Loucy (cell line): ENCODE measurements at regions not wholly inside any gene's neighbourhood (a gene's known extent, or its start where the extent isn't known, plus 50 kb on each side); places are given as distances from the start of the nearest gene placed in this dataset.

Experiments
- H2AFZ ChIP-seq: fragments of 200-600 bp; sonication (generic); 2 replicates; pipeline ENCODE4 v1.6.0; 2016; ENCODE audit warnings: antibody characterized with exemption, mild to moderate bottlenecking, low read length, moderate library complexity
- H3F3A ChIP-seq: fragments of 200-600 bp; 2 replicates; pipeline ENCODE4 v1.6.0; 2016; ENCODE audit warnings: antibody characterized with exemption, low read depth, mild to moderate bottlenecking
- H3K27me3 ChIP-seq: fragments of 200-600 bp; sonication (generic); 2 replicates; pipeline ENCODE4 v1.6.1; 2014; ENCODE audit warnings: low read length, mild to moderate bottlenecking; ENCODE audit not compliant: insufficient read depth, poor library complexity, severe bottlenecking
- H3K36me3 ChIP-seq: fragments of 200-600 bp; sonication (generic); 2 replicates; pipeline ENCODE4 v1.6.1; 2016; ENCODE audit warnings: low read length; ENCODE audit not compliant: insufficient read depth
- H3K4me1 ChIP-seq: fragments of 200-600 bp; sonication (generic); 2 replicates; pipeline ENCODE4 v1.5.1; 2014; ENCODE audit warnings: low read length, mild to moderate bottlenecking; ENCODE audit not compliant: insufficient read depth, poor library complexity, severe bottlenecking
- H3K4me2 ChIP-seq: fragments of 200-600 bp; sonication (generic); 2 replicates; pipeline ENCODE4 v1.6.0; 2014; ENCODE audit warnings: antibody characterized with exemption, low read length, low read depth, mild to moderate bottlenecking; ENCODE audit not compliant: poor library complexity, severe bottlenecking
- H3K4me3 ChIP-seq: fragments of 200-600 bp; sonication (generic); 2 replicates; pipeline ENCODE4 v1.5.1; 2014; ENCODE audit warnings: low read length, mild to moderate bottlenecking, mixed read lengths; ENCODE audit not compliant: poor library complexity, severe bottlenecking
- H3K79me2 ChIP-seq: fragments of 200-600 bp; sonication (generic); 2 replicates; pipeline ENCODE4 v1.6.1; 2014; ENCODE audit warnings: low read length; ENCODE audit not compliant: insufficient read depth
- H3K9ac ChIP-seq: fragments of 200-600 bp; sonication (generic); 2 replicates; pipeline ENCODE4 v1.6.0; 2014; ENCODE audit warnings: mild to moderate bottlenecking, low read depth, low read length, moderate library complexity; ENCODE audit not compliant: poor library complexity, severe bottlenecking
- H3K9me2 ChIP-seq: fragments of 200-600 bp; sonication (generic); replicated peaks from 2 replicates; pipeline ENCODE4 v1.6.1; 2016; ENCODE audit warnings: low read depth, low read length, mixed read lengths
- H3K9me3 ChIP-seq: fragments of 200-600 bp; sonication (generic); 2 replicates; pipeline ENCODE4 v1.6.1; 2014; ENCODE audit warnings: mild to moderate bottlenecking, antibody characterized with exemption, low read length, low read depth; ENCODE audit not compliant: insufficient read depth
- H4K20me1 ChIP-seq: fragments of 200-600 bp; sonication (generic); 2 replicates; pipeline ENCODE4 v1.6.0; 2014; ENCODE audit warnings: antibody characterized with exemption, low read length, mild to moderate bottlenecking; ENCODE audit not compliant: insufficient read depth, poor library complexity, severe bottlenecking
- CTCF ChIP-seq: fragments of 200-600 bp; sonication (generic); conservative IDR thresholded peaks from 2 replicates; pipeline ENCODE4 v1.5.1; 2014; ENCODE audit warnings: mild to moderate bottlenecking, antibody characterized with exemption, low read length
- EZH2phosphoT487 ChIP-seq: fragments of 200-600 bp; IDR thresholded peaks from 2 replicates; pipeline ENCODE4 v1.6.1; 2018; ENCODE audit warnings: antibody characterized with exemption, mild to moderate bottlenecking, moderate library complexity, borderline replicate concordance

- no peak overlapping the region for H2AFZ ChIP-seq
- H3K27me3 ChIP-seq, result no peaks in the 10 kb centered on the region
- no peaks in the 10 kb centered on the region for H4K20me1 ChIP-seq
- TF ChIP-seq CTCF, result no peak
- TF ChIP-seq EZH2phosphoT487, result no peak
- peaks cover 5% of the 10 kb centered on the region for H3K4me1 ChIP-seq
- H3K4me2 ChIP-seq, result no peak overlapping the region
- no peaks in the 10 kb centered on the region for H3F3A ChIP-seq
- no peaks in the 10 kb centered on the region for H3K9me2 ChIP-seq
- no peak overlapping the region for H3K9ac ChIP-seq
- no peaks in the 10 kb centered on the region for H3K36me3 ChIP-seq
- no peaks in the 10 kb centered on the region for H3K9me3 ChIP-seq
- H3K79me2 ChIP-seq, result no peaks in the 10 kb centered on the region
- no peak overlapping the region for H3K4me3 ChIP-seq
These were observed 187.1 kb upstream of the NFIA start for GRCh38 chr1:60895252-60895651.

GRCh38 chr1:60894741-60895140 lies 187.6 kb upstream of the NFIA start:
- Histone ChIP-seq H3K27me3 (no peaks in the 10 kb centered on the region), H3K9me3 (no peaks in the 10 kb centered on the region), H3K9ac (no peak overlapping the region), H3K4me2 (no peak overlapping the region), H3K9me2 (no peaks in the 10 kb centered on the region), H3K79me2 (no peaks in the 10 kb centered on the region), H3F3A (no peaks in the 10 kb centered on the region), H3K4me1 (peaks cover 5% of the 10 kb centered on the region), H2AFZ (no peak overlapping the region), H3K36me3 (no peaks in the 10 kb centered on the region), H3K4me3 (no peak overlapping the region), H4K20me1 (no peaks in the 10 kb centered on the region)
- TF ChIP-seq EZH2phosphoT487 (no peak), CTCF (no peak)

GRCh38 chr1:60894130-60894529 lies 188.2 kb upstream of the NFIA start:
- no peak overlapping the region for H3K4me3 ChIP-seq
- H2AFZ ChIP-seq, result no peak overlapping the region
- no peak overlapping the region for H3K4me2 ChIP-seq
- no peaks in the 10 kb centered on the region for H3K36me3 ChIP-seq
- no peaks in the 10 kb centered on the region for H3F3A ChIP-seq
- H3K9ac ChIP-seq, result no peak overlapping the region
- no peaks in the 10 kb centered on the region for H3K9me3 ChIP-seq
- no peaks in the 10 kb centered on the region for H4K20me1 ChIP-seq
- TF ChIP-seq EZH2phosphoT487 (no peak), CTCF (no peak)
- H3K4me1 ChIP-seq, result peaks cover 5% of the 10 kb centered on the region
- no peaks in the 10 kb centered on the region for H3K27me3 ChIP-seq
- H3K79me2 ChIP-seq, result no peaks in the 10 kb centered on the region
- no peaks in the 10 kb centered on the region for H3K9me2 ChIP-seq
